H1 (cell line): ENCODE measurements at regions not wholly inside any gene's neighbourhood (a gene's known extent, or its start where the extent isn't known, plus 50 kb on each side); places are given as distances from the start of the nearest gene placed in this dataset.

Source experiments
- CTCF ChIA-PET: fragments of 300-600 bp; sonication (Branson Sonifier 250); formaldehyde crosslinking; loops from one replicate; lab custom pipeline; 2021; ENCODE audit not compliant: partially characterized antibody; lab: Charles Lee
- POLR2A ChIA-PET: fragments of 300-600 bp; sonication (Branson Sonifier 250); formaldehyde crosslinking; loops from one replicate; lab custom pipeline; 2021; ENCODE audit warnings: inconsistent platforms; ENCODE audit not compliant: partially characterized antibody; lab: Charles Lee
- DNase-seq, 2 experiments: peaks; one replicate each; pipeline versions ENCODE4 v3.0.0 to v3.0.0-alpha.2; 2010 to 2022; ENCODE audit warnings: low spot score in 2 of 2, low read depth in 1 of 2, mixed read lengths in 1 of 2
- FAIRE-seq: peaks from 2 replicates; lab custom pipeline; 2011; peaks lifted over from hg19 to GRCh38; lab: Jason Lieb, UNC
- H2AFZ ChIP-seq: 2 replicates; pipeline ENCODE4 v1.8.1; 2012; ENCODE audit warnings: low read length, inconsistent platforms
- H2AK5ac ChIP-seq: 2 replicates; pipeline ENCODE4 v1.6.1; 2013; ENCODE audit warnings: low read depth, low read length
- H2BK120ac ChIP-seq: replicated peaks from 2 replicates; pipeline ENCODE3; 2013; ENCODE audit warnings: low read depth, low read length, inconsistent platforms
- H2BK12ac ChIP-seq: 2 replicates; pipeline ENCODE4 v1.6.1; 2013; ENCODE audit warnings: low read depth, low read length
- H2BK15ac ChIP-seq: 2 replicates; pipeline ENCODE4 v1.6.1; 2013; ENCODE audit warnings: low read length
- H2BK20ac ChIP-seq: 2 replicates; pipeline ENCODE4 v1.6.1; 2013; ENCODE audit warnings: low read length
- H2BK5ac ChIP-seq: 2 replicates; pipeline ENCODE4 v1.6.1; 2013; ENCODE audit warnings: low read depth, low read length
- H3K14ac ChIP-seq: 2 replicates; pipeline ENCODE4 v1.6.1; 2013; ENCODE audit warnings: inconsistent platforms; ENCODE audit not compliant: insufficient read length
- H3K18ac ChIP-seq: 2 replicates; pipeline ENCODE4 v1.6.1; 2013; ENCODE audit warnings: low read length; ENCODE audit errors: extremely low read depth
- H3K23ac ChIP-seq: 2 replicates; pipeline ENCODE4 v1.6.1; 2013; ENCODE audit warnings: inconsistent platforms; ENCODE audit not compliant: insufficient read length
- H3K23me2 ChIP-seq: 2 replicates; pipeline ENCODE4 v1.6.1; 2013; ENCODE audit warnings: low read depth, low read length
- H3K27ac ChIP-seq: 2 replicates; pipeline ENCODE4 v1.6.1; 2011; ENCODE audit warnings: low read depth, low read length, inconsistent platforms
- H3K27me3 ChIP-seq, 4 experiments: replicated peaks in 1 of 4; 1 replicate in 1 of 4; 2 replicates in 3 of 4; pipeline versions ENCODE4 v1.6.1 to v1.8.1; 2011 to 2013; ENCODE audit warnings: low read length in 3 of 4, mild to moderate bottlenecking in 3 of 4, inconsistent platforms in 2 of 4, mixed read lengths in 2 of 4, moderate library complexity in 1 of 4; ENCODE audit not compliant: control insufficient read depth in 3 of 4, insufficient read depth in 3 of 4; ENCODE audit errors: extremely low read depth in 1 of 4
- H3K36me3 ChIP-seq, 4 experiments: 2 replicates each; pipeline versions ENCODE4 v1.6.1 to v1.8.1; 2011 to 2013; ENCODE audit warnings: mild to moderate bottlenecking in 4 of 4, low read length in 3 of 4, moderate library complexity in 2 of 4, control low read depth in 1 of 4, inconsistent platforms in 1 of 4; ENCODE audit not compliant: insufficient read depth in 4 of 4, control insufficient read depth in 2 of 4
- H3K4ac ChIP-seq: replicated peaks from 2 replicates; pipeline ENCODE3; 2013; ENCODE audit warnings: low read length, low read depth, mixed read lengths, inconsistent platforms; ENCODE audit not compliant: insufficient read length
- H3K4me1 ChIP-seq, 4 experiments: replicated peaks in 1 of 4; 1 replicate in 1 of 4; 2 replicates in 3 of 4; pipeline versions ENCODE4 v1.6.1 to v1.8.1; 2011 to 2013; ENCODE audit warnings: low read length in 3 of 4, inconsistent platforms in 2 of 4, mixed read lengths in 1 of 4; ENCODE audit not compliant: insufficient read depth in 4 of 4, control insufficient read depth in 3 of 4
- H3K4me2 ChIP-seq, 2 experiments: 2 replicates each; pipeline versions ENCODE4 v1.6.1 to v1.8.1; 2011 to 2013; ENCODE audit warnings: low read depth in 2 of 2, low read length in 2 of 2, control low read depth in 1 of 2, inconsistent platforms in 1 of 2, mild to moderate bottlenecking in 1 of 2; ENCODE audit not compliant: insufficient read depth in 1 of 2
- H3K4me3 ChIP-seq, 4 experiments: fragments of 200-600, 300-600 bp in 1 of 4; sonication (generic), shearing (Covaris generic), sonication (Bioruptor Twin) in 1 of 4; 2 replicates each; pipeline versions ENCODE4 v1.5.1 to v1.8.1; 2011 to 2016; ENCODE audit warnings: low read length in 4 of 4, low read depth in 3 of 4, control low read depth in 2 of 4, inconsistent platforms in 2 of 4, mild to moderate bottlenecking in 2 of 4, mixed read lengths in 1 of 4, moderate library complexity in 1 of 4; ENCODE audit not compliant: insufficient read depth in 2 of 4; ENCODE audit errors: extremely low read depth in 1 of 4
- H3K56ac ChIP-seq: replicated peaks from 2 replicates; pipeline ENCODE3; 2013; ENCODE audit warnings: low read depth, mild to moderate bottlenecking, mixed read lengths, low read length, inconsistent platforms; ENCODE audit not compliant: insufficient read length
- H3K79me1 ChIP-seq: 2 replicates; pipeline ENCODE4 v1.6.1; 2013; ENCODE audit warnings: low read depth, low read length, control low read depth
- H3K79me2 ChIP-seq, 2 experiments: 2 replicates each; pipeline versions ENCODE4 v1.6.1 to v1.8.1; 2012 to 2013; ENCODE audit warnings: low read length in 2 of 2, mild to moderate bottlenecking in 2 of 2, inconsistent platforms in 1 of 2; ENCODE audit not compliant: insufficient read depth in 2 of 2, control insufficient read depth in 1 of 2
- H3K9ac ChIP-seq, 4 experiments: replicated peaks in 1 of 4; 1 replicate in 1 of 4; 2 replicates in 3 of 4; pipeline versions ENCODE4 v1.6.1 to v1.8.1; 2011 to 2013; ENCODE audit warnings: low read depth in 3 of 4, low read length in 3 of 4, control low read depth in 2 of 4, mild to moderate bottlenecking in 2 of 4, moderate library complexity in 2 of 4, inconsistent platforms in 1 of 4; ENCODE audit errors: extremely low read depth in 1 of 4
- H3K9me3 ChIP-seq, 2 experiments: 2 replicates each; pipeline versions ENCODE4 v1.6.1 to v1.8.1; 2012 to 2013; ENCODE audit warnings: mild to moderate bottlenecking in 2 of 2, moderate library complexity in 2 of 2, control low read depth in 1 of 2, inconsistent platforms in 1 of 2, low read depth in 1 of 2, low read length in 1 of 2, mixed read lengths in 1 of 2; ENCODE audit not compliant: insufficient read depth in 2 of 2
- H4K20me1 ChIP-seq, 2 experiments: replicated peaks in 1 of 2; 2 replicates each; pipeline versions ENCODE3 to v1.8.1; 2011 to 2013; ENCODE audit warnings: inconsistent platforms in 2 of 2, low read length in 2 of 2, mild to moderate bottlenecking in 1 of 2; ENCODE audit not compliant: insufficient read depth in 2 of 2, control insufficient read depth in 1 of 2
- H4K5ac ChIP-seq: 2 replicates; pipeline ENCODE4 v1.6.1; 2013; ENCODE audit warnings: low read length, low read depth, mixed read lengths, inconsistent platforms; ENCODE audit not compliant: insufficient read length
- H4K8ac ChIP-seq: 2 replicates; pipeline ENCODE4 v1.8.0; 2013; ENCODE audit warnings: mild to moderate bottlenecking, moderate library complexity, low read length, inconsistent platforms; ENCODE audit not compliant: insufficient read depth; ENCODE audit errors: extremely low read depth
- H4K91ac ChIP-seq: replicated peaks from 2 replicates; pipeline ENCODE3; 2013; ENCODE audit warnings: low read length, mixed read lengths, inconsistent platforms; ENCODE audit not compliant: insufficient read length
- ASH2L ChIP-seq: fragments of 200-600, 300-600 bp; sonication (generic); IDR thresholded peaks from one replicate; pipeline ENCODE4 v1.7.1; 2017; ENCODE audit warnings: low read length
- CHD1 ChIP-seq: IDR thresholded peaks from 2 replicates; pipeline ENCODE4 v1.6.1; 2012; ENCODE audit warnings: low read depth, low read length, improper control_type of control experiment
- CHD2 ChIP-seq: IDR thresholded peaks from 2 replicates; pipeline ENCODE4 v1.6.1; 2012; ENCODE audit warnings: low read length, improper control_type of control experiment
- HDAC2 ChIP-seq, 2 experiments: fragments of 300-600 bp in 1 of 2; sonication (generic) in 1 of 2; IDR thresholded peaks; 2 replicates each; pipeline ENCODE4 v1.6.1; 2011 to 2012; ENCODE audit warnings: low read depth in 2 of 2, low read length in 2 of 2, mild to moderate bottlenecking in 2 of 2, moderate library complexity in 2 of 2, borderline replicate concordance in 1 of 2, inconsistent platforms in 1 of 2
- KDM5A ChIP-seq: fragments of 200-600 bp; IDR thresholded peaks from 2 replicates; pipeline ENCODE4 v1.7.1; 2012; ENCODE audit warnings: mild to moderate bottlenecking, low read length, inconsistent platforms, mixed read lengths
- MAFK ChIP-seq: IDR thresholded peaks from 2 replicates; pipeline ENCODE4 v1.6.1; 2012; ENCODE audit warnings: low read depth, mild to moderate bottlenecking, improper control_type of control experiment, low read length
- POU5F1 ChIP-seq: IDR thresholded peaks from 2 replicates; pipeline ENCODE4 v1.6.1; 2011; ENCODE audit warnings: low read depth, mild to moderate bottlenecking, low read length, moderate library complexity
- RAD21 ChIP-seq, 2 experiments: IDR thresholded peaks in 1 of 2; conservative IDR thresholded peaks in 1 of 2; 2 replicates each; pipeline ENCODE4 v1.6.1; 2011; ENCODE audit warnings: low read depth in 2 of 2, low read length in 2 of 2, improper control_type of control experiment in 1 of 2, inconsistent platforms in 1 of 2, mild to moderate bottlenecking in 1 of 2, moderate library complexity in 1 of 2
- SIN3A ChIP-seq, 2 experiments: IDR thresholded peaks in 1 of 2; conservative IDR thresholded peaks in 1 of 2; 2 replicates each; pipeline ENCODE4 v1.6.1; 2011 to 2012; ENCODE audit warnings: low read length in 2 of 2, improper control_type of control experiment in 1 of 2, low read depth in 1 of 2, mild to moderate bottlenecking in 1 of 2
- SRF ChIP-seq: IDR thresholded peaks from 2 replicates; pipeline ENCODE4 v1.6.1; 2011; ENCODE audit warnings: mild to moderate bottlenecking, low read depth, low read length, moderate library complexity
- TCF12 ChIP-seq: IDR thresholded peaks from 2 replicates; pipeline ENCODE4 v1.6.1; 2011; ENCODE audit warnings: low read depth, mild to moderate bottlenecking, low read length
- USF2 ChIP-seq: IDR thresholded peaks from 2 replicates; pipeline ENCODE4 v1.6.1; 2011; ENCODE audit warnings: low read length, improper control_type of control experiment
- WGBS, 2 experiments: shearing (Covaris generic) in 1 of 2; methylation state at CpG; one replicate each; pipeline versions ENCODE4 v1.1.6 to v1.1.7; 2013 to 2015; ENCODE audit warnings: low lambda C conversion rate in 2 of 2, mixed read lengths in 2 of 2, inconsistent platforms in 1 of 2, low coverage in 1 of 2, missing lambda C conversion rate in 1 of 2; ENCODE audit not compliant: insufficient replicate concordance in 2 of 2, insufficient coverage in 1 of 2, insufficient read length in 1 of 2; ENCODE audit errors: extremely low coverage in 1 of 2, missing lambda C conversion rate in 1 of 2; 5-methylcytosine and 5-hydroxymethylcytosine counted together

DNA sequence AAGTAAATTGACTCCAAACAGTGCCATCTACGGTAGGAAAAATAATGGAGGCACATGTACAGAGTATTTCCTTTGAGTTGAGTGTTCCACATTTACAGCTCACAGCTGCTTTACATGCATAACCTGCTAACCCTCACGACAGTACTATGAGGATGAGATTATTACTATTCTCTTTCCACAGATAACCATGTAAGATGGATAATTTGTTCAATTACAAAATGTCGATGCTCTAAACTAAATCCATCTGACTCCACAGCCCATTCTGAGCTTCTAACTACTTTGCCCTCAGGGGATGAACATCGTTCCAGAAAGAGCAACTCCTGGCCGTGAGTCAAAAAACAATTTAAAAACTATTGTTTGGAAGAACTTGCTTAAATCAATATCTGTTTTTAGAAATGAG is 330.4 kb upstream of the NWD2 start (continued):
- TF ChIP-seq CHD2 = no peak

DNA sequence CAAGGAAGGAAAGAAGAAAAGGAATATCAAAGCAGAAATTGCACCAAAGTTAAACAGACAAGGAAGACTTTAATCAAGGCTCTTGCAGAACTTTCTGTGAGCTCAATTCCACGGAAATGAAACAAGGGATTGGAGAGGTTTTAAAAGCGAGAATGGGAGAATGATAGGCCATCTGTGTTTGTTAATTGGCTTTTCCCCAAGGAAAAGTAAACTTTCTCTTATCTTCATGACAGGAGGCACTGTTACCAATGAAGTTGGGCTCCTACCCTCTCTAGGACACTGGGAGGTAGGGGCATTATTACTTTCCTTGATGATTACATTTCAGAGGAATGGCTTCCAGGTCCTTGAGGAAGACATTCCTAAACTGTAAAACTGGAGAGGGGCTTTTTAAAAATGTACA is 328.8 kb upstream of the NWD2 start:
- H3K4me1 ChIP-seq = no peaks in the 10 kb centered on the region
- no peak overlapping the region for H2AK5ac ChIP-seq
- no peak overlapping the region for H4K91ac ChIP-seq
- no peak overlapping the region for H3K27ac ChIP-seq
- H3K4me2 ChIP-seq = no peak overlapping the region
- H3K56ac ChIP-seq = no peak overlapping the region
- FAIRE-seq = no peak
- WGBS, 2 experiments = 91% methylated on average over 2 of the region's 2 CpGs; no CpG with 5 or more reads in 1 of the 2 experiments
- H2BK20ac ChIP-seq = no peak overlapping the region
- H2BK15ac ChIP-seq = no peak overlapping the region
- DNase-seq = no peak
- H2BK5ac ChIP-seq = no peak overlapping the region
- no peaks in the 10 kb centered on the region for H3K27me3 ChIP-seq
- POLR2A ChIA-PET = no interaction called here
- H3K14ac ChIP-seq = no peak overlapping the region
- no peaks in the 10 kb centered on the region for H3K9me3 ChIP-seq
- no peaks in the 10 kb centered on the region for H3K79me2 ChIP-seq
- H3K4me3 ChIP-seq = no peak overlapping the region
- CTCF ChIA-PET = no interaction called here
- no peak overlapping the region for H3K23ac ChIP-seq
- H3K4ac ChIP-seq = no peak overlapping the region
- H3K36me3 ChIP-seq = no peaks in the 10 kb centered on the region
- no peaks in the 10 kb centered on the region for H3K79me1 ChIP-seq
- H4K8ac ChIP-seq = no peak overlapping the region
- H2AFZ ChIP-seq = no peak overlapping the region
- no peaks in the 10 kb centered on the region for H4K20me1 ChIP-seq
- H3K23me2 ChIP-seq = no peaks in the 10 kb centered on the region
- H2BK120ac ChIP-seq = no peak overlapping the region
- no peak overlapping the region for H2BK12ac ChIP-seq
- no peak overlapping the region for H3K18ac ChIP-seq
- no peak overlapping the region for H3K9ac ChIP-seq
- H4K5ac ChIP-seq = no peak overlapping the region
- TF ChIP-seq HDAC2 (IDR thresholded peaks at IDR 0.05; ENCODE audit: borderline replicate concordance in 1 of 2, low read depth in 2 of 2, low read length in 2 of 2) (no peak), SIN3A (conservative IDR thresholded peaks at IDR 0.05 in 1 of 2, IDR thresholded peaks at IDR 0.05 in 1 of 2; ENCODE audit: low read depth in 1 of 2, low read length in 2 of 2) (no peak), MAFK (no peak), CHD1 (no peak), KDM5A (no peak), USF2 (no peak), ASH2L (no peak), POU5F1 (no peak), RAD21 (IDR thresholded peaks at IDR 0.05 in 1 of 2, conservative IDR thresholded peaks at IDR 0.05 in 1 of 2; ENCODE audit: low read depth in 2 of 2, low read length in 2 of 2) (no peak), TCF12 (no peak), SRF (no peak)
